K562 (cell line): ENCODE measurements at regions not wholly inside any gene's neighbourhood (a gene's known extent, or its start where the extent isn't known, plus 50 kb on each side); places are given as distances from the start of the nearest gene placed in this dataset.

ENCODE experiments used
- ATAC-seq: fragments of 200-7000 bp; cut with Tn5 transposase; 3 replicates; pipeline ENCODE4 v1.9.1; 2020; ENCODE audit warnings: moderate library complexity
- BruUV-seq: library from RNA; stranded (reverse); fragments of 400-500 nt; replicated peaks from 2 replicates; lab custom pipeline; 2021; lab: Mats Ljungman, UMichigan
- CTCF ChIA-PET: fragments of 300-600 bp; formaldehyde crosslinking; extraction: SDS; loops from one replicate; lab custom pipeline; 2021; ENCODE audit warnings: low intra/inter-chr PET ratio; lab: Yijun Ruan, JAX
- POLR2A ChIA-PET: fragments of 300-600, 350-650 bp; sonication (Branson Sonifier 250); formaldehyde crosslinking; extraction: SDS; loops from one replicate; lab custom pipeline; 2021; ENCODE audit warnings: antibody characterized with exemption, inconsistent platforms; lab: Yijun Ruan, JAX
- DNase-seq, 4 experiments: peaks; one replicate each; pipeline versions ENCODE4 v3.0.0 to v3.0.0-alpha.2; 2011 to 2018; ENCODE audit warnings: low spot score in 3 of 4, mixed read lengths in 3 of 4; ENCODE audit errors: extremely low read depth in 1 of 4
- FAIRE-seq: peaks from 2 replicates; lab custom pipeline; 2011; peaks lifted over from hg19 to GRCh38; lab: Jason Lieb, UNC
- H2AFZ ChIP-seq: 2 replicates; pipeline ENCODE4 v1.6.0; 2011; ENCODE audit warnings: low read depth, low read length, control low read depth, inconsistent platforms
- H3K27ac ChIP-seq: fragments of 200-600 bp; 3 replicates; pipeline ENCODE4 v1.8.0; 2011; ENCODE audit warnings: low read depth, mild to moderate bottlenecking, control low read depth, inconsistent platforms, low read length, moderate library complexity, mixed read lengths; ENCODE audit errors: extremely low read depth
- H3K27me3 ChIP-seq, 2 experiments: fragments of 300-600 bp in 1 of 2; 2 replicates in 1 of 2; 3 replicates in 1 of 2; pipeline versions ENCODE4 v1.6.0 to v1.8.0; 2011; ENCODE audit warnings: inconsistent platforms in 2 of 2, low read length in 2 of 2, mild to moderate bottlenecking in 1 of 2, mixed read lengths in 1 of 2, moderate library complexity in 1 of 2; ENCODE audit not compliant: control insufficient read depth in 2 of 2, insufficient read depth in 2 of 2
- H3K36me3 ChIP-seq: fragments of 300-600 bp; 3 replicates; pipeline ENCODE4 v1.8.0; 2011; ENCODE audit warnings: mild to moderate bottlenecking, low read length, inconsistent platforms; ENCODE audit not compliant: control insufficient read depth, insufficient read depth
- H3K4me1 ChIP-seq, 2 experiments: fragments of 200-600 bp in 1 of 2; replicated peaks in 1 of 2; 2 replicates in 1 of 2; 3 replicates in 1 of 2; pipeline versions ENCODE4 v1.5.1 to v1.8.0; 2011; ENCODE audit warnings: inconsistent platforms in 2 of 2, low read length in 2 of 2, mild to moderate bottlenecking in 1 of 2, mixed read lengths in 1 of 2, moderate library complexity in 1 of 2; ENCODE audit not compliant: control insufficient read depth in 2 of 2, insufficient read depth in 2 of 2
- H3K4me2 ChIP-seq: 2 replicates; pipeline ENCODE4 v1.6.1; 2011; ENCODE audit warnings: low read length, control low read depth, inconsistent platforms, mixed read lengths; ENCODE audit not compliant: insufficient read depth
- H3K4me3 ChIP-seq: fragments of 200-600 bp; sonication (generic), shearing (Covaris generic); 2 replicates; pipeline ENCODE4 v1.5.1; 2016; ENCODE audit warnings: control low read depth, inconsistent platforms
- H3K79me2 ChIP-seq: fragments of 200-600 bp; 3 replicates; pipeline ENCODE4 v1.8.0; 2011; ENCODE audit warnings: low read length, inconsistent platforms; ENCODE audit not compliant: control insufficient read depth, insufficient read depth
- H3K9ac ChIP-seq, 2 experiments: 2 replicates each; pipeline versions ENCODE4 v1.6.0 to v1.6.1; 2011; ENCODE audit warnings: low read depth in 2 of 2, low read length in 2 of 2, control low read depth in 1 of 2, inconsistent platforms in 1 of 2, mild to moderate bottlenecking in 1 of 2, mixed read lengths in 1 of 2; ENCODE audit not compliant: insufficient read depth in 1 of 2
- H3K9me1 ChIP-seq: one replicate; pipeline ENCODE4 v1.6.0; 2011; ENCODE audit warnings: inconsistent platforms, mild to moderate bottlenecking, low read length, moderate library complexity; ENCODE audit not compliant: control insufficient read depth, insufficient read depth
- H3K9me3 ChIP-seq: replicated peaks from 2 replicates; pipeline ENCODE4 v1.5.1; 2011; ENCODE audit warnings: low read depth, low read length, inconsistent platforms; ENCODE audit not compliant: control insufficient read depth, insufficient read depth
- H4K20me1 ChIP-seq: replicated peaks from 2 replicates; pipeline ENCODE4 v1.6.1; 2011; ENCODE audit warnings: low read length, inconsistent platforms, mixed read lengths; ENCODE audit not compliant: control insufficient read depth, insufficient read depth
- CCNT2 ChIP-seq: IDR thresholded peaks from 2 replicates; pipeline ENCODE4 v1.6.1; 2011; ENCODE audit warnings: borderline replicate concordance, low read depth, mild to moderate bottlenecking, moderate library complexity, mixed read lengths, low read length; ENCODE audit not compliant: insufficient read length; ENCODE audit errors: extremely low read depth
- CXXC5 ChIP-seq: fragments of 250-450 bp; sonication (Bioruptor Pico); IDR thresholded peaks from 2 replicates; pipeline ENCODE4 v1.8.0; 2022; ENCODE audit warnings: inconsistent platforms, mild to moderate bottlenecking, moderate library complexity
- DIDO1 ChIP-seq: fragments of 450-650 bp; IDR thresholded peaks from 2 replicates; pipeline ENCODE4 v1.6.1; 2016; ENCODE audit warnings: low read depth, missing biosample characterization, missing genetic modification characterization
- EP400 ChIP-seq: fragments of 450-650 bp; IDR thresholded peaks from 2 replicates; pipeline ENCODE4 v1.6.1; 2017; ENCODE audit warnings: antibody characterized with exemption, mild to moderate bottlenecking, moderate library complexity
- MTA3 ChIP-seq: fragments of 450-650 bp; formaldehyde crosslinking; IDR thresholded peaks from 2 replicates; pipeline ENCODE4 v1.6.1; 2017; ENCODE audit warnings: mild to moderate bottlenecking, borderline replicate concordance
- NCOA6 ChIP-seq: fragments of 450-650 bp; IDR thresholded peaks from 2 replicates; pipeline ENCODE4 v1.6.1; 2017; ENCODE audit warnings: mild to moderate bottlenecking
- NFYB ChIP-seq: IDR thresholded peaks from 2 replicates; pipeline ENCODE4 v1.6.1; 2011; ENCODE audit warnings: mild to moderate bottlenecking, moderate library complexity; ENCODE audit not compliant: insufficient read length; ENCODE audit errors: extremely low read depth
- PTRF ChIP-seq: fragments of 450-650 bp; IDR thresholded peaks from 2 replicates; pipeline ENCODE4 v1.6.1; 2016; ENCODE audit warnings: mild to moderate bottlenecking, missing genetic modification characterization, missing compliant biosample characterization
- RCOR1 ChIP-seq, 2 experiments: IDR thresholded peaks; 2 replicates each; pipeline ENCODE4 v1.6.1; 2012; ENCODE audit warnings: low read depth in 2 of 2, low read length in 2 of 2, borderline replicate concordance in 1 of 2, improper control_type of control experiment in 1 of 2
- SMARCE1 ChIP-seq: fragments of 450-650 bp; IDR thresholded peaks from 2 replicates; pipeline ENCODE4 v1.7.1; 2016; ENCODE audit warnings: mild to moderate bottlenecking
- SRF ChIP-seq, 2 experiments: fragments of 250-450, 450-650 bp in 1 of 2; sonication (Bioruptor Pico) in 1 of 2; sonication (generic) in 1 of 2; formaldehyde crosslinking; IDR thresholded peaks; 2 replicates each; pipeline versions ENCODE4 v1.5.0 to v1.5.1; 2020 to 2022; ENCODE audit warnings: mild to moderate bottlenecking in 1 of 2, missing genetic modification reagents in 1 of 2
- TFAM ChIP-seq: fragments of 250-450 bp; sonication (Bioruptor Pico); conservative IDR thresholded peaks from 2 replicates; pipeline ENCODE4 v1.5.0; 2021; ENCODE audit warnings: mild to moderate bottlenecking, moderate library complexity
- ZNF23 ChIP-seq: fragments of 250-450 bp; sonication (Bioruptor Pico); IDR thresholded peaks from 2 replicates; pipeline ENCODE4 v1.4.0; 2020; ENCODE audit warnings: mild to moderate bottlenecking
- ZNF699 ChIP-seq: fragments of 250-450 bp; sonication (Bioruptor Pico); IDR thresholded peaks from 2 replicates; pipeline ENCODE4 v1.8.0; 2021; ENCODE audit warnings: mild to moderate bottlenecking, moderate library complexity; ENCODE audit not compliant: insufficient replicate concordance
- WGBS: fragments of 100-300 bp; shearing (Covaris generic); methylation state at CpG from one replicate; pipeline ENCODE4 v1.1.6; 2016; ENCODE audit warnings: low coverage, mixed read lengths; ENCODE audit not compliant: insufficient coverage; ENCODE audit errors: missing lambda C conversion rate; 5-methylcytosine and 5-hydroxymethylcytosine counted together
- in situ Hi-C: fragments of 300-500 bp; cut with MboI; formaldehyde crosslinking; loops from 4 replicates; pipeline ENCODE4 v1.15.0; 2018; ENCODE audit warnings: inconsistent platforms, mixed read lengths
- intact Hi-C: fragments of 100-400 bp; cut with micrococcal nuclease; formaldehyde crosslinking; loops from 2 replicates; pipeline ENCODE4 v1.14.2; 2022
- TF ChIP-seq, protein P1 (sequence below): fragments of 450-650 bp; IDR thresholded peaks from 2 replicates; pipeline ENCODE4 v1.6.1; 2017; ENCODE audit warnings: mild to moderate bottlenecking, moderate library complexity
- TF ChIP-seq, protein P2 (sequence below), 2 experiments: fragments of 450-650 bp; IDR thresholded peaks; 2 replicates each; pipeline ENCODE4 v1.6.1; 2016
- TF ChIP-seq, protein P3 (sequence below): fragments of 250-450 bp; sonication (Bioruptor Pico); IDR thresholded peaks from 2 replicates; pipeline ENCODE4 v1.5.0; 2021; ENCODE audit warnings: mild to moderate bottlenecking, moderate library complexity

DNA sequence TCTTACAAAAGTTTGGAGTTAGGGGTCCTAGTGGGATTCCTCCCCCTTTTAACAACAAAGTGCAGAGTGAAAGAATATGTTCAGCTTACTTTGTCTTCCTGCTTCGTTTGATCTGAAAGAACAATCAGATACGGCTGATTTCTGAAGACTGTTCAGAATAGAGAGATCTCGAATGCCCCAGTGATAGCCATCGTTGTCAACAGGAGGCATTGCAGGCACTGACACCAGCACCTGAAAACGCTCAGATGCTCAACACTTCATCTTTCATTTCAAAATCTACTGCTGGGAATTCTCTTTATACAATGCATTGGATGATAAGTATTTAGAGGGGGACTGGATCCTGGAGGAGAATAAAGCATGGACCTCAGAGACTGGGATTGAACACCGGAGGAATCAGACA, 186.3 kb upstream of the TENM3 start (continued):
- TF ChIP-seq, protein P1, sequence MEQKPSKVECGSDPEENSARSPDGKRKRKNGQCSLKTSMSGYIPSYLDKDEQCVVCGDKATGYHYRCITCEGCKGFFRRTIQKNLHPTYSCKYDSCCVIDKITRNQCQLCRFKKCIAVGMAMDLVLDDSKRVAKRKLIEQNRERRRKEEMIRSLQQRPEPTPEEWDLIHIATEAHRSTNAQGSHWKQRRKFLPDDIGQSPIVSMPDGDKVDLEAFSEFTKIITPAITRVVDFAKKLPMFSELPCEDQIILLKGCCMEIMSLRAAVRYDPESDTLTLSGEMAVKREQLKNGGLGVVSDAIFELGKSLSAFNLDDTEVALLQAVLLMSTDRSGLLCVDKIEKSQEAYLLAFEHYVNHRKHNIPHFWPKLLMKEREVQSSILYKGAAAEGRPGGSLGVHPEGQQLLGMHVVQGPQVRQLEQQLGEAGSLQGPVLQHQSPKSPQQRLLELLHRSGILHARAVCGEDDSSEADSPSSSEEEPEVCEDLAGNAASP: no peak
- TF ChIP-seq ZNF23 (CRISPR knock-in tag) (no peak), DIDO1 (tag) (no peak), EP400 (no peak), CXXC5 (CRISPR knock-in tag) (no peak), CCNT2 (no peak), PTRF (no peak), SRF (CRISPR knock-in tag; IDR thresholded peaks at IDR 0.05) (no peak), NFYB (no peak)
- TF ChIP-seq, all 486 proteins: peak for 0

DNA sequence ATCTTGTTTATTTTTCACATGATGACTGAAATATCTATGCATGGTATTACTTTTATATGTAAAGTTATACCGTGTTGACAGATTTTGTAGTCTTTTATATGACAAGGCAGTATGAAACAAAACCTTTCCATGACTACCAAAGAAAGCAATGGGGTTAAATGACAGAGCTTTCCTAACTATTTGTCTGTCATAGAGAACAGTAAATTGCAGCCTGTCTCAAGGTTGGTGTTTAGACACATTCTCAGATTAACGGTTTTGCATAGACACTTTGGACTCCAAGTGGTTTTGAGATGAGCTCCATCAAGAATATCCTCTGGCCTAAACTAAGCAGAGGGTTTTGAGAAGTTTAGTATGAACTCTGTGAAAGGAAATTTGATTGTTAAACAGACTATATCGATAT, 180.7 kb upstream of the TENM3 start:
- Histone ChIP-seq H3K36me3 (no peaks in the 10 kb centered on the region), H3K9ac (no peak overlapping the region), H3K9me3 (no peaks in the 10 kb centered on the region; the same call in 1 of the 2 replicates), H3K4me2 (no peak overlapping the region), H4K20me1 (no peaks in the 10 kb centered on the region), H3K79me2 (no peaks in the 10 kb centered on the region), H2AFZ (no peak overlapping the region), H3K27ac (no peak overlapping the region), H3K4me3 (no peak overlapping the region), H3K4me1 (no peaks in the 10 kb centered on the region; a peak in 2 of 5 replicates), H3K27me3 (no peaks in the 10 kb centered on the region), H3K9me1 (no peaks in the 10 kb centered on the region)
- BruUV-seq: no TSS peak
- intact Hi-C loops (no loop called here), in situ Hi-C loops (no loop called here)
- no peak for FAIRE-seq
- ATAC-seq: no peak
- CTCF ChIA-PET: no interaction called here
- POLR2A ChIA-PET: no interaction called here
- no peak for DNase-seq
- 0% methylated on average over 3 of the region's 3 CpGs for WGBS
- no peak for TF ChIP-seq MTA3
- TF ChIP-seq RCOR1 (IDR thresholded peaks at IDR 0.05; ENCODE audit: borderline replicate concordance in 1 of 2, low read depth in 2 of 2, low read length in 2 of 2): no peak
- no peak for TF ChIP-seq DIDO1 (tag)
- no peak for TF ChIP-seq NCOA6
- no peak for TF ChIP-seq ZNF699
- TF ChIP-seq, protein P2, sequence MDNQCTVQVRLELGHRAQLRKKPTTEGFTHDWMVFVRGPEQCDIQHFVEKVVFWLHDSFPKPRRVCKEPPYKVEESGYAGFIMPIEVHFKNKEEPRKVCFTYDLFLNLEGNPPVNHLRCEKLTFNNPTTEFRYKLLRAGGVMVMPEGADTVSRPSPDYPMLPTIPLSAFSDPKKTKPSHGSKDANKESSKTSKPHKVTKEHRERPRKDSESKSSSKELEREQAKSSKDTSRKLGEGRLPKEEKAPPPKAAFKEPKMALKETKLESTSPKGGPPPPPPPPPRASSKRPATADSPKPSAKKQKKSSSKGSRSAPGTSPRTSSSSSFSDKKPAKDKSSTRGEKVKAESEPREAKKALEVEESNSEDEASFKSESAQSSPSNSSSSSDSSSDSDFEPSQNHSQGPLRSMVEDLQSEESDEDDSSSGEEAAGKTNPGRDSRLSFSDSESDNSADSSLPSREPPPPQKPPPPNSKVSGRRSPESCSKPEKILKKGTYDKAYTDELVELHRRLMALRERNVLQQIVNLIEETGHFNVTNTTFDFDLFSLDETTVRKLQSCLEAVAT (IDR thresholded peaks at IDR 0.05): no peak
- no peak for TF ChIP-seq TFAM (CRISPR knock-in tag)
- TF ChIP-seq SMARCE1: no peak
- TF ChIP-seq, protein P3, sequence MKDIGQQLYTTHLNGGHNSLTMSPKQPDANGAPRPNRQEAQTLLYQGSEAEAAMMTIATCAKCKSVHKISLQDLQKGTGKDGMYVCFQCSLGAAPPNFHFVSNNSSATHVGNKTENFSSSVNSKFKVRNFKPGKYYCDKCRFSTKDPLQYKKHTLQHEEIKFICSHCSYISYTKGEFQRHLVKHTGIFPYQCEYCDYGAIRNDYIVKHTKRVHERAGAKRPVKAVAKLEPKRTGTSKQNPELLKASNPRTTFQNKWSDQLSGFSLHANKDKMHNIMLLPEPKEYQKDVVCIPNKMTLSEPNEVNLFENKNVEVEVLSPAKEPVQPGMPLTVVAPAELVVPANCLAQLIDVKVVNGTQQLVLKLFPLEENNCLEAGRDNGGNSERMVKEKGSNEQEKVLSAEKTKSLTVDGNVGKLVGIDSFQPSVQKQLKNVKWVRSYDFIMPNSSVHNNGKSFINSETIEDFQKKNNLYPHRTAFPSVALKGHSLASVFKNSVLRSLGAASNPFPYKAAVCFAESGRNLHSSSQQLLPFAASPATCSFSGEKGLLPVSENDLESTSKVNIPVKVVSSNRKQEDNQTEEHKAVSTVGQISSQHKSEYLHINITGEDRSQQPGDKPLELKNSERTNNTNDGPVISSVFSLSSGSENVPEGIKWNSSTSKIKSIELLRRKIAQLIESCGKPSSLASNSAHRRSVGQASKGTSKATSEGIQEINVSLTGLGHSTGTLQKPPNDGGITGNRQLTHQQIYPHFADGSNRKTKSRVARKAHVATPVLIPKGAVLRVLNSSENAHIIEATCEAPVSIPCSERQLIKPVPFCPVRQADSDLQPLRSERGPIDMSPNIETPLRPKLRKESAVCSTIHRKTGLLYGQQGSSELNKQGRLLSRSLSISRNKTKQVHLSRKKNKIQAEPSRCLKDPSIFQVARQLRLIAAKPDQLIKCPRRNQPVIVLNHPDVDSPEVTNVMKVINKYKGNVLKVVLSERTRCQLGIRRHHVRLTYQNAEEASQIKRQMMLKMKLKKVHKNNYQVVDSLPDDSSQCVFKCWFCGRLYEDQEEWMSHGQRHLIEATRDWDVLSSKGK (CRISPR knock-in tag): no peak
